Trophoblast cell (in vitro differentiated cells and primary cell): ENCODE measurements at regions not wholly inside any gene's neighbourhood (a gene's known extent, or its start where the extent isn't known, plus 50 kb on each side); places are given as distances from the start of the nearest gene placed in this dataset.
"Not testable (repeated sequence)": the region's sequence is repeated elsewhere in the genome, so short reads cannot be mapped to it uniquely, and the experiment has no call there.

Experiments
- DNase-seq, 2 donors: peaks; one replicate each; pipeline ENCODE4 v3.0.0-alpha.2; 2016
- H2AFZ ChIP-seq: 2 replicates; pipeline ENCODE4 v1.6.1; 2013; ENCODE audit warnings: low read length, moderate library complexity, mild to moderate bottlenecking; ENCODE audit not compliant: insufficient read depth, poor library complexity
- H2AK5ac ChIP-seq: 2 replicates; pipeline ENCODE4 v1.6.1; 2013; ENCODE audit warnings: mild to moderate bottlenecking, low read length
- H2BK120ac ChIP-seq: 2 replicates; pipeline ENCODE4 v1.6.1; 2013; ENCODE audit warnings: low read length, mild to moderate bottlenecking, moderate library complexity; ENCODE audit not compliant: insufficient read depth, poor library complexity
- H2BK12ac ChIP-seq: 2 replicates; pipeline ENCODE4 v1.6.1; 2013; ENCODE audit warnings: mild to moderate bottlenecking, low read length, moderate library complexity
- H2BK5ac ChIP-seq: 2 replicates; pipeline ENCODE4 v1.6.1; 2013; ENCODE audit warnings: low read length, low read depth, moderate library complexity, mild to moderate bottlenecking; ENCODE audit not compliant: poor library complexity
- H3K14ac ChIP-seq: 2 replicates; pipeline ENCODE4 v1.6.1; 2013; ENCODE audit warnings: mild to moderate bottlenecking, low read length
- H3K18ac ChIP-seq: 2 replicates; pipeline ENCODE4 v1.6.1; 2013; ENCODE audit warnings: mild to moderate bottlenecking, low read length
- H3K23ac ChIP-seq: 2 replicates; pipeline ENCODE4 v1.6.1; 2013; ENCODE audit warnings: low read length
- H3K27ac ChIP-seq: 2 replicates; pipeline ENCODE4 v1.5.1; 2013; ENCODE audit warnings: low read depth, mild to moderate bottlenecking, inconsistent platforms, low read length, moderate library complexity
- H3K27me3 ChIP-seq: 2 replicates; pipeline ENCODE4 v1.6.1; 2013; ENCODE audit warnings: inconsistent platforms, mild to moderate bottlenecking, low read length, moderate library complexity; ENCODE audit not compliant: insufficient read depth
- H3K36me3 ChIP-seq, 2 experiments: 1 replicate in 1 of 2; 2 replicates in 1 of 2; pipeline ENCODE4 v1.6.1; 2013; ENCODE audit warnings: low read length in 2 of 2, mild to moderate bottlenecking in 2 of 2, moderate library complexity in 1 of 2; ENCODE audit not compliant: insufficient read depth in 2 of 2, control insufficient read depth in 1 of 2
- H3K4ac ChIP-seq: 2 replicates; pipeline ENCODE4 v1.6.1; 2013; ENCODE audit warnings: low read depth, mild to moderate bottlenecking, low read length, moderate library complexity
- H3K4me1 ChIP-seq, 2 experiments: 1 replicate in 1 of 2; 2 replicates in 1 of 2; pipeline ENCODE4 v1.6.1; 2013; ENCODE audit warnings: low read length in 2 of 2, mild to moderate bottlenecking in 2 of 2, moderate library complexity in 1 of 2; ENCODE audit not compliant: insufficient read depth in 2 of 2, control insufficient read depth in 1 of 2
- H3K4me2 ChIP-seq: 2 replicates; pipeline ENCODE4 v1.6.1; 2013; ENCODE audit warnings: inconsistent platforms, mild to moderate bottlenecking, low read length, moderate library complexity
- H3K4me3 ChIP-seq: 2 replicates; pipeline ENCODE4 v1.5.1; 2013; ENCODE audit warnings: mild to moderate bottlenecking, low read depth, low read length, inconsistent platforms
- H3K79me1 ChIP-seq: one replicate; pipeline ENCODE4 v1.6.1; 2013; ENCODE audit warnings: low read length
- H3K79me2 ChIP-seq: 2 replicates; pipeline ENCODE4 v1.6.1; 2013; ENCODE audit warnings: low read length, mild to moderate bottlenecking; ENCODE audit not compliant: control insufficient read depth, insufficient read depth, poor library complexity
- H3K9ac ChIP-seq: 2 replicates; pipeline ENCODE4 v1.6.1; 2013; ENCODE audit warnings: mild to moderate bottlenecking, low read length
- H3K9me3 ChIP-seq: 2 replicates; pipeline ENCODE4 v1.6.1; 2013; ENCODE audit warnings: low read depth, mild to moderate bottlenecking, control low read depth, inconsistent platforms, low read length; ENCODE audit not compliant: insufficient read depth
- H4K12ac ChIP-seq: 2 replicates; pipeline ENCODE4 v1.6.1; 2013; ENCODE audit warnings: low read depth, mild to moderate bottlenecking, low read length, moderate library complexity
- H4K8ac ChIP-seq: 2 replicates; pipeline ENCODE4 v1.6.1; 2013; ENCODE audit warnings: low read depth, mild to moderate bottlenecking, low read length, moderate library complexity
- H4K91ac ChIP-seq: one replicate; pipeline ENCODE4 v1.6.1; 2013; ENCODE audit warnings: low read depth, mild to moderate bottlenecking, low read length, moderate library complexity
- whole genome bisulfite sequencing: extraction: QIAGEN DNeasy Blood & Tissue Kit; methylation state at CpG from one replicate; pipeline ENCODE4 v1.1.7; 2013; ENCODE audit warnings: missing lambda C conversion rate; ENCODE audit not compliant: insufficient read length, insufficient coverage; ENCODE audit errors: extremely low coverage; 5-methylcytosine and 5-hydroxymethylcytosine counted together

DNA sequence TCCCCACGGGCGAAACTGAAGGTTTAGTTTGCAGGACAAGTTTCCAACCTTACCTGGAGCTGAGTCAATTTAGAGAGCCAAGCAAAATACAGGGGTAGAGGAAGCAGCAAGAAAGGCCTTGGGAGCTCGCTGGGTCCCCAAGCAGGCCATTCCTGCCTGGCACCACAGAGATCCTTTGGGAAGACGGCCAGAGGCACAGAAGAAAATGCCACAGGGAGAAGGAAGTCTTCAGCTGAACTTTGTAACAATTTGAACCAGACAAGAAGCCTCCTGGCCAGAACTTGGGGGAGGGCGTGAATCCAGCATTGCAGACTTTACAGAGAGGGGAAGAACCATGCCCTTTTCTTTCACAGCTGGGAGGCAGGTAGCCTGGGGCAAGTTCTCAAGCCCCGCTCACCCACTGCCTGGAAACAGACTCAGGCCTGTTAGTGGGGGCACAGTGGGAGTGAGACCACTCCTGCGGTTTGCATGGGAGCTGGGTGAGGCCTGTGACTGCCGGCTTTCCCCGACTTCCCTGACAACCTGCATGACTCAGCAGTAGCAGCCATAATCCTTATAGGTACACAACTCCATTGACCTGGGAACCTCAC lies 259.4 kb downstream of the SETD4 start:
- H2AFZ ChIP-seq, H4K91ac ChIP-seq: not testable (repeated sequence)
- WGBS = no CpG with 5 or more reads among the region's 9 CpGs

DNA sequence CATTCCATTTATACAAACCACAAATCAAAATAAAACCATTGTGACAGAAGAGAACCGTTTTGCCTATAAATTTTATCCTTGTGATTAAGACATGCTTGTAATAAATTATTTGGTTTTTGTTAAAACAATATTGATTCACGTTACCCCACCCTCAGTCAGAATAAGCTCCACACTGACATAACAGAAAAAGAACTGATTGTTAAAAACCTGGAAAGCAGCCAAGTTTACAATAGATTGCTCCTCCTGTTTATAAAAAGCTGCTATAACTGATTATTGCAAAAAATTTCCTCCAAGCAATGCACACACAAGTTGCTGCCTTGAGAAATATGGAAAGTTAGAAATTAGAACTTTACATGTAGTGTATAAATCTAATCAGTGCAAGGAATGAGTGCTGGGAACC lies 263.5 kb downstream of the SETD4 start:
- no peaks in the 10 kb centered on the region for H3K79me1 ChIP-seq
- H3K4me2 ChIP-seq = no peak overlapping the region
- H2BK5ac ChIP-seq = no peak overlapping the region
- H3K9me3 ChIP-seq = peaks cover 5% of the 10 kb centered on the region
- H3K4ac ChIP-seq = no peak overlapping the region
- no peak overlapping the region for H3K23ac ChIP-seq
- no CpG with 5 or more reads among the region's 2 CpGs for WGBS
- no peak overlapping the region for H4K12ac ChIP-seq
- no peak overlapping the region for H4K91ac ChIP-seq
- no peaks in the 10 kb centered on the region for H3K36me3 ChIP-seq
- H3K27me3 ChIP-seq = no peaks in the 10 kb centered on the region
- DNase-seq = no peak
- H3K4me3 ChIP-seq = no peak overlapping the region
- H3K18ac ChIP-seq = no peak overlapping the region
- H2AK5ac ChIP-seq = no peak overlapping the region
- H4K8ac ChIP-seq = no peak overlapping the region
- H3K27ac ChIP-seq = no peak overlapping the region
- H3K79me2 ChIP-seq = no peaks in the 10 kb centered on the region
- H2BK12ac ChIP-seq = no peak overlapping the region
- no peak overlapping the region for H3K14ac ChIP-seq
- no peak overlapping the region for H2BK120ac ChIP-seq
- H2AFZ ChIP-seq = no peak overlapping the region
- H3K9ac ChIP-seq = no peak overlapping the region
- peaks cover 0 to 4% of the 10 kb centered on the region in 2 experiments for H3K4me1 ChIP-seq

More for the DNA sequence above, 259.4 kb downstream of the SETD4 start:
- not testable (repeated sequence) for H3K18ac ChIP-seq, H3K4me2 ChIP-seq, H2BK12ac ChIP-seq, H3K4me1 ChIP-seq, H3K9ac ChIP-seq, DNase-seq, H3K79me2 ChIP-seq, H3K14ac ChIP-seq, H3K27ac ChIP-seq, H4K12ac ChIP-seq, H3K4me3 ChIP-seq, H3K23ac ChIP-seq, H4K8ac ChIP-seq, H2AK5ac ChIP-seq, H3K79me1 ChIP-seq, H3K27me3 ChIP-seq, H2BK120ac ChIP-seq, H3K9me3 ChIP-seq, H3K36me3 ChIP-seq, H2BK5ac ChIP-seq, H3K4ac ChIP-seq

DNA sequence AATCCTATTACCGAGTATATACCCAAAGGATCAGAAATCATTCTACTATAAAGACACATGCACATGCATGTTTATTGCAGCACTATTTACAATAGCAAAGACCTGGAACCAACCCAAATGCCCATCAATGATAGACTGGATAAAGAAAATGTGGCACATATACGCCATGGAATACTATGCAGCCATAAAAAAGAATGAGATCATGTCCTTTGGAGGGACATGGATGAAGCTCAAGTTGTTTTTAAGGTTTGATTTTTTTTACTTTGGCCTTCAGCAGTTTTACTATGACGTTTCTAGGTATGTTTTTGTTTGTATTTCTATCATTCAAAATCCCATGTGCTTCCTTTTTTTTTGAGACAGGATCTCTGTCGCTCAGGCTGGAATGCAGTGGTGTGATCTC lies 265.8 kb downstream of the SETD4 start:
- not testable (repeated sequence) for H3K18ac ChIP-seq, H3K27me3 ChIP-seq, H3K4me3 ChIP-seq, H2BK12ac ChIP-seq, H2BK5ac ChIP-seq, H3K36me3 ChIP-seq, H2AK5ac ChIP-seq, H4K91ac ChIP-seq, H3K4me1 ChIP-seq, H2AFZ ChIP-seq, H4K12ac ChIP-seq, H3K14ac ChIP-seq, H3K79me2 ChIP-seq, H3K27ac ChIP-seq, H3K4me2 ChIP-seq, H4K8ac ChIP-seq, H3K4ac ChIP-seq, DNase-seq, H2BK120ac ChIP-seq, H3K9ac ChIP-seq, H3K23ac ChIP-seq, H3K9me3 ChIP-seq, H3K79me1 ChIP-seq
- WGBS = no CpG with 5 or more reads among the region's 4 CpGs

DNA sequence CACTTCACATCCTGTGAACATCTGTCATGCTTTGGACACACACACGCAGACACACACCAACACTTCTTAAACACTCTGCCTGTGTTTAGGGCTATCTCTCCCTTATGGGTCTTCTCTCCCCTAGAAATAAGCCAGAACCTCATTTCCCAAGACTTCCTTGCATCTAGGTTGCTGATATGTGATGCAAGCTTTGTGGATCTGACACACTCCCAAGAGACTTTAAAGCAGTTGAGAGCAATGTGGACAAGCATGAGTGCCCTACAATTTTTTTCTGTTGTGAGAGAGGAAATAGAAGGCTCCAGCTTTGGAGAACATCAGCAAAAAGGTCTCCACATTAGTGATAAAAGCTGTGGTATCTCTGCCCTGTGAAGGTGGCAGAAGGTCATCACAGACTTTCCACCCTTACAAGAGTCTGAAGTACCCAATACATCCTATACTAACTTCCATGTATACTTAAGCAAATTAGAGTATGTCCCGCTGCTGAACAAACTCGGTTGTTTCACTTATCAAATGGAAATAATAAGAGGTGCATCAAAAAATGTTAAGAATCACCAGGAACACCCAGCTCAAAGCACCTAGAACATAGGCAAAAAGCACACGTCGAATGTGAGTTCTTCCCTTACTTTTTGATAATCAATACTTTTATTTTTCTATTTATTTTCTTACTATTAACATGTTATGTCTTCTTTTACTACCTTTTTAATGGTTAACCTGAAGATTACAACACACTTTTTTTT lies 267.6 kb downstream of the SETD4 start:
- WGBS = no CpG with 5 or more reads among the region's 5 CpGs
- Histone ChIP-seq H3K27ac (no peak overlapping the region), H2BK120ac (no peak overlapping the region), H4K8ac (no peak overlapping the region), H4K91ac (no peak overlapping the region), H3K27me3 (no peaks in the 10 kb centered on the region), H2BK12ac (no peak overlapping the region), H3K4me3 (no peak overlapping the region), H3K4me1 (no peaks in the 10 kb centered on the region), H3K36me3 (peaks cover 0 to 2% of the 10 kb centered on the region in 2 experiments), H3K14ac (no peak overlapping the region), H2AK5ac (no peak overlapping the region), H3K23ac (peak overlapping the region; percentile 10), H3K4me2 (no peak overlapping the region), H3K18ac (no peak overlapping the region), H3K4ac (no peak overlapping the region), H3K79me1 (no peaks in the 10 kb centered on the region), H3K79me2 (no peaks in the 10 kb centered on the region), H2BK5ac (no peak overlapping the region), H4K12ac (no peak overlapping the region), H2AFZ (no peak overlapping the region), H3K9ac (no peak overlapping the region), H3K9me3 (no peaks in the 10 kb centered on the region)
- no peak for DNase-seq
